ENCODE measurements at regions not wholly inside any gene's neighbourhood (a gene's known extent, or its start where the extent isn't known, plus 50 kb on each side); places are given as distances from the start of the nearest gene placed in this dataset.

GRCh38 chr9:16025627-16026026 lies 472.8 kb downstream of the CCDC171 start:
- Histone ChIP-seq H3K9me2 (no peaks in the 10 kb centered on the region), H3K4me2 (no peak overlapping the region), H3K36me3 (replicated peaks in 1 of 2; ENCODE audit: control insufficient read depth in 1 of 2, insufficient read depth in 2 of 2, low read length in 1 of 2) (no peaks in the 10 kb centered on the region), H4K20me1 (ENCODE audit: insufficient read depth) (no peaks in the 10 kb centered on the region), H3K4me1 (ENCODE audit: control insufficient read depth in 1 of 2, insufficient read depth in 2 of 2, low read depth in 1 of 2, low read length in 1 of 2) (peaks cover 0 to 2% of the 10 kb centered on the region in 2 experiments; a peak in 2 of 4 replicates), H3K4me3 (ENCODE audit: low read depth in 2 of 2, low read length in 1 of 2) (no peak overlapping the region), H3F3A (replicated peaks; ENCODE audit: insufficient read depth) (peaks cover 17% of the 10 kb centered on the region), H2AFZ (ENCODE audit: low read depth) (no peak overlapping the region), H3K27me3 (ENCODE audit: insufficient read depth) (no peaks in the 10 kb centered on the region), H3K27ac (ENCODE audit: low read depth in 2 of 2, low read length in 1 of 2) (no peak overlapping the region), H3K9me3 (no peaks in the 10 kb centered on the region), H3K9ac (no peak overlapping the region), H3K79me2 (ENCODE audit: insufficient read depth) (no peaks in the 10 kb centered on the region)
- DNase-seq, result no peak
- TF ChIP-seq NRF1 (IDR thresholded peaks at IDR 0.05; ENCODE audit: low read depth, low read length), result no peak
- no peak for TF ChIP-seq POLR2AphosphoS5 (IDR thresholded peaks at IDR 0.05; ENCODE audit: low read depth, low read length)
- TF ChIP-seq RFX5 (IDR thresholded peaks at IDR 0.05; ENCODE audit: low read length), result no peak
- TF ChIP-seq FOSL2 (IDR thresholded peaks at IDR 0.05; ENCODE audit: borderline replicate concordance, low read depth), result no peak
- no peak for TF ChIP-seq MEF2A (IDR thresholded peaks at IDR 0.05; ENCODE audit: borderline replicate concordance, low read depth)
- TF ChIP-seq RCOR1 (IDR thresholded peaks at IDR 0.05; ENCODE audit: low read length), result no peak
- TF ChIP-seq, protein P1, sequence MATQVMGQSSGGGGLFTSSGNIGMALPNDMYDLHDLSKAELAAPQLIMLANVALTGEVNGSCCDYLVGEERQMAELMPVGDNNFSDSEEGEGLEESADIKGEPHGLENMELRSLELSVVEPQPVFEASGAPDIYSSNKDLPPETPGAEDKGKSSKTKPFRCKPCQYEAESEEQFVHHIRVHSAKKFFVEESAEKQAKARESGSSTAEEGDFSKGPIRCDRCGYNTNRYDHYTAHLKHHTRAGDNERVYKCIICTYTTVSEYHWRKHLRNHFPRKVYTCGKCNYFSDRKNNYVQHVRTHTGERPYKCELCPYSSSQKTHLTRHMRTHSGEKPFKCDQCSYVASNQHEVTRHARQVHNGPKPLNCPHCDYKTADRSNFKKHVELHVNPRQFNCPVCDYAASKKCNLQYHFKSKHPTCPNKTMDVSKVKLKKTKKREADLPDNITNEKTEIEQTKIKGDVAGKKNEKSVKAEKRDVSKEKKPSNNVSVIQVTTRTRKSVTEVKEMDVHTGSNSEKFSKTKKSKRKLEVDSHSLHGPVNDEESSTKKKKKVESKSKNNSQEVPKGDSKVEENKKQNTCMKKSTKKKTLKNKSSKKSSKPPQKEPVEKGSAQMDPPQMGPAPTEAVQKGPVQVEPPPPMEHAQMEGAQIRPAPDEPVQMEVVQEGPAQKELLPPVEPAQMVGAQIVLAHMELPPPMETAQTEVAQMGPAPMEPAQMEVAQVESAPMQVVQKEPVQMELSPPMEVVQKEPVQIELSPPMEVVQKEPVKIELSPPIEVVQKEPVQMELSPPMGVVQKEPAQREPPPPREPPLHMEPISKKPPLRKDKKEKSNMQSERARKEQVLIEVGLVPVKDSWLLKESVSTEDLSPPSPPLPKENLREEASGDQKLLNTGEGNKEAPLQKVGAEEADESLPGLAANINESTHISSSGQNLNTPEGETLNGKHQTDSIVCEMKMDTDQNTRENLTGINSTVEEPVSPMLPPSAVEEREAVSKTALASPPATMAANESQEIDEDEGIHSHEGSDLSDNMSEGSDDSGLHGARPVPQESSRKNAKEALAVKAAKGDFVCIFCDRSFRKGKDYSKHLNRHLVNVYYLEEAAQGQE (IDR thresholded peaks at IDR 0.05; ENCODE audit: low read depth, low read length), result no peak
- TF ChIP-seq, protein P2, sequence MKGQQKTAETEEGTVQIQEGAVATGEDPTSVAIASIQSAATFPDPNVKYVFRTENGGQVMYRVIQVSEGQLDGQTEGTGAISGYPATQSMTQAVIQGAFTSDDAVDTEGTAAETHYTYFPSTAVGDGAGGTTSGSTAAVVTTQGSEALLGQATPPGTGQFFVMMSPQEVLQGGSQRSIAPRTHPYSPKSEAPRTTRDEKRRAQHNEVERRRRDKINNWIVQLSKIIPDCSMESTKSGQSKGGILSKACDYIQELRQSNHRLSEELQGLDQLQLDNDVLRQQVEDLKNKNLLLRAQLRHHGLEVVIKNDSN (IDR thresholded peaks at IDR 0.05; ENCODE audit: borderline replicate concordance, low read depth), result no peak
- TF ChIP-seq EZH2phosphoT487 (IDR thresholded peaks at IDR 0.05; ENCODE audit: borderline replicate concordance, low read depth), result no peak
- TF ChIP-seq TAF1 (IDR thresholded peaks at IDR 0.05; ENCODE audit: borderline replicate concordance, low read depth, low read length), result no peak
- no peak for TF ChIP-seq FOXJ3 (CRISPR knock-in tag; IDR thresholded peaks at IDR 0.05)
- TF ChIP-seq, protein P3, sequence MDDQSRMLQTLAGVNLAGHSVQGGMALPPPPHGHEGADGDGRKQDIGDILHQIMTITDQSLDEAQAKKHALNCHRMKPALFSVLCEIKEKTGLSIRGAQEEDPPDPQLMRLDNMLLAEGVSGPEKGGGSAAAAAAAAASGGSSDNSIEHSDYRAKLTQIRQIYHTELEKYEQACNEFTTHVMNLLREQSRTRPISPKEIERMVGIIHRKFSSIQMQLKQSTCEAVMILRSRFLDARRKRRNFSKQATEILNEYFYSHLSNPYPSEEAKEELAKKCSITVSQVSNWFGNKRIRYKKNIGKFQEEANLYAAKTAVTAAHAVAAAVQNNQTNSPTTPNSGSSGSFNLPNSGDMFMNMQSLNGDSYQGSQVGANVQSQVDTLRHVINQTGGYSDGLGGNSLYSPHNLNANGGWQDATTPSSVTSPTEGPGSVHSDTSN (IDR thresholded peaks at IDR 0.05), result no peak
- no peak for TF ChIP-seq FOXM1 (IDR thresholded peaks at IDR 0.05; ENCODE audit: low read depth)
- 87% methylated on average over 2 of the region's 2 CpGs for WGBS (ENCODE audit: low lambda C conversion rate)
- ChIA-PET CTCF (no interaction called here), POLR2A (no interaction called here)

DNA sequence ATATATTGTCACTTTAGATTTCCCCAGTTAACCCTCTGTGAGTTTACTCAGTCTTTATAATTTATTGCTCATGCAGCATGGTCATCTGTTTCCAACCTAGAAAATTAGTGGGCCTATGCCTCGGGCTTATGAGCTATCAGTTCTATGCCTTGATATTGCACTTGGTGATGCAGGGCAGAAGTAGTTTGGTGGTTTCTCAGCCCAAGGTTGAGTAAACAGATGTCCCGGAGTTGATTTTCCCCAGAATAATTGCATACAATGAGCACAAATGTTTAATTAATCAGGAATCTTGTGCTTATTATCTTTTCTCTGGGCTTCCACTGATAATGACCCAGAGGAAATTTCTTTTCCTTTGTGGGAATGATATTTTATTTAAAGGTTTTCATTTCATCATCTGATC lies 474.0 kb downstream of the CCDC171 start:
- no peaks in the 10 kb centered on the region for H3K79me2 ChIP-seq (ENCODE audit: insufficient read depth)
- no peaks in the 10 kb centered on the region for H4K20me1 ChIP-seq (ENCODE audit: insufficient read depth)
- TF ChIP-seq EP300 (IDR thresholded peaks at IDR 0.05; ENCODE audit: borderline replicate concordance in 1 of 2, low read depth in 1 of 2, low read length in 1 of 2) (peak in 1 of 2 experiments; percentile 24; a peak in 1 of 4 replicates), MXI1 (IDR thresholded peaks at IDR 0.05; ENCODE audit: low read depth, low read length) (no peak)
- H2AFZ ChIP-seq (ENCODE audit: low read depth), result no peak overlapping the region
- no peaks in the 10 kb centered on the region for H3K9me2 ChIP-seq
- peaks cover 0 to 12% of the 10 kb centered on the region in 2 experiments; a peak in 2 of 4 replicates for H3K4me1 ChIP-seq (ENCODE audit: control insufficient read depth in 1 of 2, insufficient read depth in 2 of 2, low read depth in 1 of 2, low read length in 1 of 2)
- ChIA-PET CTCF (no interaction called here), POLR2A (no interaction called here)
- no peak overlapping the region for H3K27ac ChIP-seq (ENCODE audit: low read depth in 2 of 2, low read length in 1 of 2)
- DNase-seq, result peak; percentile 17
- H3K4me3 ChIP-seq (ENCODE audit: low read depth in 2 of 2, low read length in 1 of 2), result no peak overlapping the region
- no peak overlapping the region for H3K9ac ChIP-seq
- H3K9me3 ChIP-seq, result no peaks in the 10 kb centered on the region
- H3K4me2 ChIP-seq, result no peak overlapping the region
- WGBS (ENCODE audit: low lambda C conversion rate), result 74% methylated on average over 2 of the region's 2 CpGs
- H3F3A ChIP-seq (replicated peaks; ENCODE audit: insufficient read depth), result peaks cover 22% of the 10 kb centered on the region
- no peaks in the 10 kb centered on the region for H3K27me3 ChIP-seq (ENCODE audit: insufficient read depth)
- H3K36me3 ChIP-seq (replicated peaks in 1 of 2; ENCODE audit: control insufficient read depth in 1 of 2, insufficient read depth in 2 of 2, low read length in 1 of 2), result no peaks in the 10 kb centered on the region

Data from SK-N-SH (cell line).